Natural killer cell (primary cell): ENCODE measurements at regions not wholly inside any gene's neighbourhood (a gene's known extent, or its start where the extent isn't known, plus 50 kb on each side); places are given as distances from the start of the nearest gene placed in this dataset.
A peak's percentile ranks its signal among the peaks of the same experiment; 100 is the strongest.

Source experiments
- ATAC-seq, 3 donors: fragments of 150-1000 bp in 2 of 3; fragments of 200-7000 bp in 1 of 3; cut with Tn5 transposase; 1 replicate in 1 of 3; 2 replicates in 2 of 3; pipeline ENCODE4 v1.10.0; 2021; ENCODE audit warnings: mild to moderate bottlenecking in 2 of 3, moderate library complexity in 2 of 3
- DNase-seq, 2 donors: peaks; one replicate each; pipeline versions ENCODE4 v3.0.0 to v3.0.0-alpha.2; 2013 to 2021; ENCODE audit warnings: mixed read lengths in 1 of 2
- H3K27ac ChIP-seq: one replicate; pipeline ENCODE4 v1.5.1; 2013; ENCODE audit warnings: mild to moderate bottlenecking, low read length
- H3K27me3 ChIP-seq: one replicate; pipeline ENCODE4 v1.6.1; 2013; ENCODE audit warnings: low read length; ENCODE audit not compliant: control insufficient read depth, insufficient read depth
- H3K36me3 ChIP-seq: one replicate; pipeline ENCODE4 v1.6.1; 2013; ENCODE audit warnings: low read length; ENCODE audit not compliant: control insufficient read depth, insufficient read depth
- H3K4me1 ChIP-seq: one replicate; pipeline ENCODE4 v1.6.1; 2013; ENCODE audit warnings: low read length; ENCODE audit not compliant: control insufficient read depth, insufficient read depth
- H3K4me3 ChIP-seq: one replicate; pipeline ENCODE4 v1.5.1; 2013; ENCODE audit warnings: low read length
- H3K9me3 ChIP-seq: one replicate; pipeline ENCODE4 v1.6.1; 2013; ENCODE audit warnings: low read length; ENCODE audit not compliant: control insufficient read depth, insufficient read depth
- H3K27ac Mint-ChIP-seq, 2 donors: one replicate each; pipeline ENCODE4 v1.8.0; 2022; ENCODE audit warnings: mild to moderate bottlenecking in 2 of 2, mixed read lengths in 2 of 2, moderate library complexity in 1 of 2
- H3K27me3 Mint-ChIP-seq, 2 donors: one replicate each; pipeline ENCODE4 v1.8.0; 2022; ENCODE audit warnings: low read depth in 2 of 2, mixed read lengths in 2 of 2
- H3K36me3 Mint-ChIP-seq: one replicate; pipeline ENCODE4 v1.8.0; 2022; ENCODE audit warnings: mixed read lengths
- H3K4me1 Mint-ChIP-seq, 2 donors: one replicate each; pipeline ENCODE4 v1.8.0; 2022; ENCODE audit warnings: mixed read lengths in 2 of 2
- H3K4me3 Mint-ChIP-seq: one replicate; pipeline ENCODE4 v1.8.0; 2022; ENCODE audit warnings: mild to moderate bottlenecking, moderate library complexity, mixed read lengths
- H3K9me3 Mint-ChIP-seq, 2 donors: one replicate each; pipeline ENCODE4 v1.8.0; 2022; ENCODE audit warnings: mixed read lengths in 2 of 2
- CTCF ChIP-seq: fragments of 200-600 bp; IDR thresholded peaks from one replicate; pipeline ENCODE4 v1.8.0; 2022; ENCODE audit warnings: antibody characterized with exemption
- WGBS: methylation state at CpG from one replicate; pipeline ENCODE4 v1.1.7; 2013; ENCODE audit warnings: missing lambda C conversion rate; ENCODE audit not compliant: insufficient coverage; 5-methylcytosine and 5-hydroxymethylcytosine counted together
- intact Hi-C: fragments of 100-400 bp; cut with micrococcal nuclease; formaldehyde crosslinking; loops from one replicate; pipeline ENCODE4 v1.14.2; 2022

DNA sequence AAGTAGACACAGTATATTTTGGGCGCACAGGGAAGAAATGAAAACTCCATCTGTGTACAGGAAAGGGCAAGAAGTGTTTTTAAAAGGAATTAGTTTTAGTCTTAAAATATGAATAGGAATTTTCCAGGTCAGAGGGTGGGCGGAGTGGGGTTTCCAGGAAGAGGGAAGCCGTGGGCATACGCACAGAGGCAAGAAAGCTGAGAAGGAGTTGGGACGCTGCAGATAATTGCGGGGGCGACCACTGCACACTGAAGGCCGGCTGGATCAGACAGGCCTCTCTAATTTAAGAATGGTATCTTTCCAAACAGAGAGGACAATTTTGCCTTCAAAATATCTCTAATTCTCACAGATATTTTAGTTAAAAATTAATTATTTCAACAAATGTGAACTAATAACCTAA is 189.1 kb upstream of the INHBA start:
- Mint-ChIP-seq H3K4me1 (no peaks in the 10 kb centered on the region), H3K27me3 (peaks cover 0 to 12% of the 10 kb centered on the region in 2 donors), H3K36me3 (no peaks in the 10 kb centered on the region), H3K27ac (no peak overlapping the region), H3K4me3 (no peak overlapping the region), H3K9me3 (no peaks in the 10 kb centered on the region)
- H3K27ac ChIP-seq, result no peak overlapping the region
- DNase-seq (no peak), ATAC-seq (no peak)
- no peaks in the 10 kb centered on the region for H3K36me3 ChIP-seq
- intact Hi-C loops, result loop anchor here (10.0 kb wide), 1 partner anchor 187 kb away; the partner anchor contains the start of gene INHBA
- WGBS, result 90% methylated on average over 8 of the region's 8 CpGs
- no peaks in the 10 kb centered on the region for H3K9me3 ChIP-seq
- TF ChIP-seq CTCF, result no peak
- no peaks in the 10 kb centered on the region for H3K27me3 ChIP-seq
- no peak overlapping the region for H3K4me3 ChIP-seq
- H3K4me1 ChIP-seq, result peaks cover 3% of the 10 kb centered on the region

DNA sequence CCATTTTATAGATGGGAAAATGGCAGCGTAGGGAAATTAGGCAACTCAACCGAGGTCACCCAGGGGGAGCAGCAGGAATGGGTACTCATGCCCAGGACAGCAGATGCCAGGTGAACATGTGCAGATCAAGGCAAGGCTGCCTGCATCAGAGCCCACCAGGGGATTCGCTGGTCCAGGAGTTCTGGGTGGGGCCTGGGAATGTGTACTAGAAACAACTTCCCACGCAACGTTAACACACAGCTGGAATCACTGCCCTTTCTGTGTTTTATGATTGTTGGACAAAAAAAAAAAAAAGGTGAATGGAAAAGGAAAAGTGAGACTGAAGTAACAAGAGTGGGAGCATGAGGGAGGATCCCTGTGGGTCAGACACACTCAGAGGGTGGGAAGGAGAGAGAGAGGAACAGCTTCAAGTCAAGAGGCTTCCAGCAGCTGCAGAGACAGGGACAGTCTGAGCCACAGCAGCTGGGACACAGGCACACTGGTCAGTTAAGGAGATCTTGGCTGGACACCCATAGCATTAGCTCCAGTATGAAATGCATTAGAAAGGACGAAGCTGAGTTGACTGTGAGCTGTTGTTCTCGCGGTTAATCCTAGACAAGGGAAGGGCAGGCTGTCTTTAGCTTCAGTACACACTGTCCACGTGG is 187.9 kb upstream of the INHBA start:
- ATAC-seq, result no peak
- Histone ChIP-seq H3K4me1 (peaks cover 8% of the 10 kb centered on the region), H3K4me3 (no peak overlapping the region), H3K9me3 (no peaks in the 10 kb centered on the region), H3K36me3 (no peaks in the 10 kb centered on the region), H3K27ac (no peak overlapping the region), H3K27me3 (no peaks in the 10 kb centered on the region)
- DNase-seq, result no peak
- H3K4me1 Mint-ChIP-seq, result no peaks in the 10 kb centered on the region
- no peak overlapping the region for H3K27ac Mint-ChIP-seq
- 96% methylated on average over 9 of the region's 9 CpGs for WGBS
- TF ChIP-seq CTCF, result no peak
- H3K36me3 Mint-ChIP-seq, result no peaks in the 10 kb centered on the region
- no peaks in the 10 kb centered on the region for H3K27me3 Mint-ChIP-seq
- H3K4me3 Mint-ChIP-seq, result no peak overlapping the region
- H3K9me3 Mint-ChIP-seq, result no peaks in the 10 kb centered on the region
- intact Hi-C loops, result loop anchor here (10.0 kb wide), 1 partner anchor 186 kb away; the partner anchor contains the start of gene INHBA

GRCh38 chr7:41889472-41889871 is 186.6 kb upstream of the INHBA start:
- Mint-ChIP-seq H3K27me3 (no peaks in the 10 kb centered on the region), H3K9me3 (no peaks in the 10 kb centered on the region), H3K36me3 (no peaks in the 10 kb centered on the region), H3K4me1 (no peaks in the 10 kb centered on the region), H3K27ac (no peak overlapping the region), H3K4me3 (no peak overlapping the region)
- Histone ChIP-seq H3K27ac (no peak overlapping the region), H3K27me3 (no peaks in the 10 kb centered on the region), H3K4me1 (peaks cover 8% of the 10 kb centered on the region), H3K36me3 (no peaks in the 10 kb centered on the region), H3K4me3 (no peak overlapping the region), H3K9me3 (no peaks in the 10 kb centered on the region)
- ATAC-seq, result no peak
- TF ChIP-seq CTCF, result no peak
- intact Hi-C loops, result no loop called here
- DNase-seq, result no peak
- 93% methylated on average over 4 of the region's 4 CpGs for WGBS

- H3K27me3 ChIP-seq, result no peaks in the 10 kb centered on the region
- no peak overlapping the region for H3K4me3 Mint-ChIP-seq
- no peaks in the 10 kb centered on the region for H3K9me3 Mint-ChIP-seq
- no peak for TF ChIP-seq CTCF
- H3K36me3 Mint-ChIP-seq, result no peaks in the 10 kb centered on the region
- no peak overlapping the region for H3K4me3 ChIP-seq
- ATAC-seq, result peak in 2 of 3 donors; percentile 31 to 32
- no peaks in the 10 kb centered on the region for H3K36me3 ChIP-seq
- H3K9me3 ChIP-seq, result no peaks in the 10 kb centered on the region
- DNase-seq, result no peak
- no peaks in the 10 kb centered on the region for H3K4me1 Mint-ChIP-seq
- intact Hi-C loops, result no loop called here
- 54% methylated on average over 5 of the region's 5 CpGs for WGBS
- no peak overlapping the region for H3K27ac ChIP-seq
- H3K27ac Mint-ChIP-seq, result no peak overlapping the region
- H3K4me1 ChIP-seq, result peaks cover 8% of the 10 kb centered on the region
- H3K27me3 Mint-ChIP-seq, result no peaks in the 10 kb centered on the region
These were observed 186.2 kb upstream of the INHBA start for GRCh38 chr7:41889040-41889439.
